Esophagus squamous epithelium (tissue), 4 donors: ENCODE measurements at regions not wholly inside any gene's neighbourhood (a gene's known extent, or its start where the extent isn't known, plus 50 kb on each side); places are given as distances from the start of the nearest gene placed in this dataset.

Experiments used
- POLR2A ChIP-seq, 4 donors: fragments of 450-650 bp; IDR thresholded peaks; one replicate each; pipeline ENCODE4 v1.6.1; 2017; ENCODE audit warnings: antibody characterized with exemption in 4 of 4, mild to moderate bottlenecking in 4 of 4, moderate library complexity in 3 of 4
- TF ChIP-seq, protein P1 (sequence below), 6 experiments: fragments of 450-650 bp in 4 of 6; fragments of 200-600 bp in 2 of 6; sonication (generic) in 2 of 6; IDR thresholded peaks; one replicate each; pipeline ENCODE4 v1.5.1; 2016 to 2019; ENCODE audit warnings: antibody characterized with exemption in 6 of 6, mild to moderate bottlenecking in 4 of 6, moderate library complexity in 4 of 6

DNA sequence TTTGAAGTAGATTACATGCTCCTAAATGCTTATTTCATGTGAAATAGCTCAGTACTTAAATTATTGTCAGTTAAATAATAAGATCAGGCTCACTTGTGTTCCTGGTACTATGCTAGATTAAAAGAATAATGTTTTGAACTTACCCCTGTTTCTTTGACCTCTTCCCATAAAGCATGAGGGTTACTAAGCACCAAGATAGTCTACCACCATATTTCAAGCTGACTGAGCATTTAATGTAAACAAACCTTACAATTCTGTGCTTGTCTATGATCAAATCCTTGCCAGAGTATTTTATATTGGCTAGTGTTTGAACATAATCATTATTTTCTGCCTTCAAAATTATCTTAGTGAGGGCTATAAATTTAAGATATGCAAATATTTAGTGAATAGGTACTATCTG is 98.1 kb downstream of the LHX9 start:
- no peak for TF ChIP-seq POLR2A (IDR thresholded peaks at IDR 0.05)
- TF ChIP-seq, protein P1, sequence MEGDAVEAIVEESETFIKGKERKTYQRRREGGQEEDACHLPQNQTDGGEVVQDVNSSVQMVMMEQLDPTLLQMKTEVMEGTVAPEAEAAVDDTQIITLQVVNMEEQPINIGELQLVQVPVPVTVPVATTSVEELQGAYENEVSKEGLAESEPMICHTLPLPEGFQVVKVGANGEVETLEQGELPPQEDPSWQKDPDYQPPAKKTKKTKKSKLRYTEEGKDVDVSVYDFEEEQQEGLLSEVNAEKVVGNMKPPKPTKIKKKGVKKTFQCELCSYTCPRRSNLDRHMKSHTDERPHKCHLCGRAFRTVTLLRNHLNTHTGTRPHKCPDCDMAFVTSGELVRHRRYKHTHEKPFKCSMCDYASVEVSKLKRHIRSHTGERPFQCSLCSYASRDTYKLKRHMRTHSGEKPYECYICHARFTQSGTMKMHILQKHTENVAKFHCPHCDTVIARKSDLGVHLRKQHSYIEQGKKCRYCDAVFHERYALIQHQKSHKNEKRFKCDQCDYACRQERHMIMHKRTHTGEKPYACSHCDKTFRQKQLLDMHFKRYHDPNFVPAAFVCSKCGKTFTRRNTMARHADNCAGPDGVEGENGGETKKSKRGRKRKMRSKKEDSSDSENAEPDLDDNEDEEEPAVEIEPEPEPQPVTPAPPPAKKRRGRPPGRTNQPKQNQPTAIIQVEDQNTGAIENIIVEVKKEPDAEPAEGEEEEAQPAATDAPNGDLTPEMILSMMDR (IDR thresholded peaks at IDR 0.05): no peak
